ENCODE measurements at regions not wholly inside any gene's neighbourhood (a gene's known extent, or its start where the extent isn't known, plus 50 kb on each side); places are given as distances from the start of the nearest gene placed in this dataset.

DNA sequence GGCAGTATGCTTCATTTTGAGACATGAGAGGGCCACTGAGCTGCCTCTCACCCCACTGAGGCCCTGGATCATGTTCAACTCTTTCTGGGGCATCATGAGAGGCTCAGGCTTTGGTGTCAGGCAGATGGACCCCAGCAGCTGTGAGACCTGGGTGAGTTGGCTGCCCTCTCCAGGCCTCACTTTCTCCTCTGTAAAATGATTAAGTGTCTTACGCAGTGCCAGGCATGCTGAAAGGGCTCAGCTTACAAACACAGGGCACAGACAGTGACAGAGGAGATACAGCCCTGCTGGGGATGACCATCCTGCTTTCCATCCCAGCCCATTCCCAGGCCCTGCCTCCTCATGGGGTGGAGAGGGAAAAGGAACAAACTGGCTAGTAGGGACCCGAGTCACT, 387.4 kb downstream of the MATN1 start:
- DNase-seq (ENCODE audit: low read depth, low spot score) (no peak), ATAC-seq (no peak)
- no TSS peak for BruUV-seq (replicated peaks)
- RAD21 ChIA-PET (ENCODE audit: low non-redundant PET in 1 of 2, low total read pairs in 2 of 2, uncharacterized antibody in 2 of 2, unreplicated experiment in 2 of 2) = no interaction called here
- Histone ChIP-seq H3K9me2 (ENCODE audit: insufficient read depth) (no peaks in the 10 kb centered on the region), H3K9me3 (ENCODE audit: control insufficient read depth in 1 of 2, insufficient read depth in 1 of 2, low read depth in 1 of 2, low read length in 2 of 2) (no peaks in the 10 kb centered on the region), H4K20me1 (ENCODE audit: insufficient read depth) (no peaks in the 10 kb centered on the region), H3K9ac (ENCODE audit: low read length) (no peak overlapping the region), H3K27me3 (ENCODE audit: insufficient read depth, low read length) (no peaks in the 10 kb centered on the region; the same call in 1 of the 2 replicates), H3K36me3 (ENCODE audit: control insufficient read depth in 1 of 2, insufficient read depth in 2 of 2, low read length in 2 of 2) (no peaks in the 10 kb centered on the region), H2AFZ (ENCODE audit: low read depth, low read length, poor library complexity, severe bottlenecking) (no peak overlapping the region), H3K4me3 (replicated peaks in 1 of 2; ENCODE audit: low read depth in 1 of 2, low read length in 2 of 2) (no peak overlapping the region), H3K27ac (ENCODE audit: low read depth, low read length) (no peak overlapping the region), H3K4me1 (ENCODE audit: control insufficient read depth in 1 of 2, insufficient read depth in 2 of 2, low read length in 2 of 2) (no peaks in the 10 kb centered on the region), H3K79me2 (ENCODE audit: insufficient read depth, low read length) (no peaks in the 10 kb centered on the region), H3K4me2 (ENCODE audit: low read length) (no peak overlapping the region)
- CTCF ChIA-PET = interaction anchor here (0.9 kb wide), 1 partner anchor 44 kb away, joined by 6 read pairs; no protein-coding TSS in a partner anchor
- intact Hi-C loops (cut with micrococcal nuclease) = no loop called here
- POLR2A ChIA-PET = no interaction called here
- TF ChIP-seq ZFX (IDR thresholded peaks at IDR 0.05) = no peak
- no peak for TF ChIP-seq EZH2 (IDR thresholded peaks at IDR 0.05)
- TF ChIP-seq TCF7L2 (IDR thresholded peaks at IDR 0.05; ENCODE audit: borderline replicate concordance, extremely low read depth, insufficient read depth, insufficient read length) = no peak
- no peak for TF ChIP-seq SP1 (IDR thresholded peaks at IDR 0.05; ENCODE audit: low read depth)
- no peak for TF ChIP-seq SIN3A (IDR thresholded peaks at IDR 0.05; ENCODE audit: low read depth)
- TF ChIP-seq, protein P1, sequence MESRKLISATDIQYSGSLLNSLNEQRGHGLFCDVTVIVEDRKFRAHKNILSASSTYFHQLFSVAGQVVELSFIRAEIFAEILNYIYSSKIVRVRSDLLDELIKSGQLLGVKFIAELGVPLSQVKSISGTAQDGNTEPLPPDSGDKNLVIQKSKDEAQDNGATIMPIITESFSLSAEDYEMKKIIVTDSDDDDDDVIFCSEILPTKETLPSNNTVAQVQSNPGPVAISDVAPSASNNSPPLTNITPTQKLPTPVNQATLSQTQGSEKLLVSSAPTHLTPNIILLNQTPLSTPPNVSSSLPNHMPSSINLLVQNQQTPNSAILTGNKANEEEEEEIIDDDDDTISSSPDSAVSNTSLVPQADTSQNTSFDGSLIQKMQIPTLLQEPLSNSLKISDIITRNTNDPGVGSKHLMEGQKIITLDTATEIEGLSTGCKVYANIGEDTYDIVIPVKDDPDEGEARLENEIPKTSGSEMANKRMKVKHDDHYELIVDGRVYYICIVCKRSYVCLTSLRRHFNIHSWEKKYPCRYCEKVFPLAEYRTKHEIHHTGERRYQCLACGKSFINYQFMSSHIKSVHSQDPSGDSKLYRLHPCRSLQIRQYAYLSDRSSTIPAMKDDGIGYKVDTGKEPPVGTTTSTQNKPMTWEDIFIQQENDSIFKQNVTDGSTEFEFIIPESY (IDR thresholded peaks at IDR 0.05; ENCODE audit: extremely low read depth, insufficient replicate concordance, low read length) = no peak
- no peak for TF ChIP-seq POLR2A (IDR thresholded peaks at IDR 0.05; ENCODE audit: borderline replicate concordance, extremely low read depth, insufficient read depth, insufficient read length)
- TF ChIP-seq, protein P2, sequence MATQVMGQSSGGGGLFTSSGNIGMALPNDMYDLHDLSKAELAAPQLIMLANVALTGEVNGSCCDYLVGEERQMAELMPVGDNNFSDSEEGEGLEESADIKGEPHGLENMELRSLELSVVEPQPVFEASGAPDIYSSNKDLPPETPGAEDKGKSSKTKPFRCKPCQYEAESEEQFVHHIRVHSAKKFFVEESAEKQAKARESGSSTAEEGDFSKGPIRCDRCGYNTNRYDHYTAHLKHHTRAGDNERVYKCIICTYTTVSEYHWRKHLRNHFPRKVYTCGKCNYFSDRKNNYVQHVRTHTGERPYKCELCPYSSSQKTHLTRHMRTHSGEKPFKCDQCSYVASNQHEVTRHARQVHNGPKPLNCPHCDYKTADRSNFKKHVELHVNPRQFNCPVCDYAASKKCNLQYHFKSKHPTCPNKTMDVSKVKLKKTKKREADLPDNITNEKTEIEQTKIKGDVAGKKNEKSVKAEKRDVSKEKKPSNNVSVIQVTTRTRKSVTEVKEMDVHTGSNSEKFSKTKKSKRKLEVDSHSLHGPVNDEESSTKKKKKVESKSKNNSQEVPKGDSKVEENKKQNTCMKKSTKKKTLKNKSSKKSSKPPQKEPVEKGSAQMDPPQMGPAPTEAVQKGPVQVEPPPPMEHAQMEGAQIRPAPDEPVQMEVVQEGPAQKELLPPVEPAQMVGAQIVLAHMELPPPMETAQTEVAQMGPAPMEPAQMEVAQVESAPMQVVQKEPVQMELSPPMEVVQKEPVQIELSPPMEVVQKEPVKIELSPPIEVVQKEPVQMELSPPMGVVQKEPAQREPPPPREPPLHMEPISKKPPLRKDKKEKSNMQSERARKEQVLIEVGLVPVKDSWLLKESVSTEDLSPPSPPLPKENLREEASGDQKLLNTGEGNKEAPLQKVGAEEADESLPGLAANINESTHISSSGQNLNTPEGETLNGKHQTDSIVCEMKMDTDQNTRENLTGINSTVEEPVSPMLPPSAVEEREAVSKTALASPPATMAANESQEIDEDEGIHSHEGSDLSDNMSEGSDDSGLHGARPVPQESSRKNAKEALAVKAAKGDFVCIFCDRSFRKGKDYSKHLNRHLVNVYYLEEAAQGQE (IDR thresholded peaks at IDR 0.05; ENCODE audit: low read depth) = no peak
- no peak for TF ChIP-seq CEBPB (IDR thresholded peaks at IDR 0.05; ENCODE audit: low read depth)
- no peak for TF ChIP-seq ELF1 (IDR thresholded peaks at IDR 0.05; ENCODE audit: borderline replicate concordance, low read depth)
- TF ChIP-seq RAD21 (IDR thresholded peaks at IDR 0.05; ENCODE audit: low read depth) = no peak
- no peak for TF ChIP-seq ZNF274 (IDR thresholded peaks at IDR 0.05; ENCODE audit: low read depth, low read length)
- TF ChIP-seq CBX3 (IDR thresholded peaks at IDR 0.05; ENCODE audit: low read depth) = no peak
- no peak for TF ChIP-seq JUND (IDR thresholded peaks at IDR 0.05)

All from HCT116 (cell line).